Stimulated activated CD4-positive, alpha-beta T cell treated with anti-CD3 and anti-CD28 coated beads, TNF-alpha, amount 100 ng/mL, for 1 hour (primary cell): ENCODE measurements at regions not wholly inside any gene's neighbourhood (a gene's known extent, or its start where the extent isn't known, plus 50 kb on each side); places are given as distances from the start of the nearest gene placed in this dataset.

Experiments
- DNase-seq, 3 donors: peaks; one replicate each; pipeline ENCODE4 v3.0.0-alpha.2; 2020; ENCODE audit warnings: low read depth in 3 of 3, low spot score in 1 of 3

GRCh38 chr9:129368444-129368978 is 190.4 kb upstream of the IER5L start:
- DNase-seq = no peak

DNA sequence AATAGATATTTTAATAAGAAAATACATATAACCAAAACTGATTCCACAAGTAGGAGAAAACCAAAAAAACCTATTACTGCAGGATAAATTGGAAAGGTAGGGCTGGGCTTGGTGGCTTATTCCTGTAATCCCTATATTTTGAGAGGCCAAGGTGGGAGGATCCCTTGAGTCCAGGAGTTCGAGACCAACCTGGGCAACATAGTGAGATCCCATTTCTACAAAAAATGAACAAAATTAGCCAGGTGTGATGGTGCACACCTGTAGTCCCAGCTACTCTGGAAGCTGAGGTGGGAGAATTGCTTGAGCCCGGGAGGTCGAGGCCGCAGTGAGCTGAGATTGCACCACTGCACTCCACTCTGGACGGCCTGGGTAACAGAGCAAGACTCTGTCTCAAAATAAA is 189.2 kb upstream of the IER5L start:
- no peak for DNase-seq

- DNase-seq = no peak
Observed at GRCh38 chr9:129365196-129365595, 187.1 kb upstream of the IER5L start.

GRCh38 chr9:129363216-129363873 is 185.3 kb upstream of the IER5L start:
- no peak for DNase-seq

- DNase-seq = no peak
Observed at GRCh38 chr9:129362287-129363000, 184.4 kb upstream of the IER5L start.

DNA sequence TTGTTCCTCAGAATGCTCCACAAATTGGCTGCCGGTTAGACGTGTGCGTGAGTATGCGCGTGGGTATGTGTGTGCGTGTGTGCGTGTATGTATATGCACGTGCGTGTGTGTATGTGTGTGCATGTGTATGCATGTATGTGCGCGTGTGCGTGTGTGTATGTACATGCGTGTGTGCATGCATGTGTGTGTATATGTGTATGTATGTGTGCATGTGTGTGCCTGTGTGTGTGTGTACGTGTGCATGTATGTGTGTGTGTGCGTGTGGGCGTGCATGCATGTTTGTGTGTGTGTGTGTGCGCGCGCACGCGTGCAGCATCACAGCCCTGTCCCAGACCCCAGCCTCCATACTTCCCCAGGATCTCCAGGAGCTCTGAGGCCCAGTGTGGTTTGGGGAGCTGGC is 183.1 kb upstream of the IER5L start:
- no peak for DNase-seq

DNA sequence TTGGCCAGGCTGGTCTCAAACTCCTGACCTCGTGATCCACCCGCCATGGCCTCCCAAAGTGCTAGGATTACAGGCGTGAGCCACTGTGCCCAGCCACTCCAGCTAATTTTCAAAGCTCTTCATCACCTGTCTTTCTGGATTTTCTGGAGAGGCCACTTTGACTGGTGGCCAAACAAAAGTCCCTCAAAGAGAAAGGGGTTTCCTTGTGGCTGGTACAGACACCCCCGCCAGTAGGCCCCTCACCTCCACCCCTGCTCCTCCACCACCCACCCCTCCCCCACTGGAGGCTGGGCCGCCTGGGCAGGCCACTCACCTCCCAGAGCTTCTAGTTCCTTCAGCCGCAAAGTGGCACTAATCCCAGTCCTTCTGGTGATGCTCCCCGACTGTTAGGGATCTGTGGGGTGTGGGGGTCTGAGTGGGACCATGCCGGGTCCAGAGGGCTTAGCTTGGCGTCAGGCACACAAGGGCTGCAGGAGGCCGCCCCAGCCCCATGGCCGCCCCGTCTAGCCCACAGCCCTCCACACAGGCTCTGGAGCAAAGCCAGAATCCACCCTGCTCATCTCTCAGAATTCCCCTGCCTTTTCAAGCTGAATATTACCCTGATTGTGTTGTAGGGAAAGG is 182.0 kb upstream of the IER5L start:
- DNase-seq = no peak

GRCh38 chr9:129359162-129359811 is 181.2 kb upstream of the IER5L start:
- no peak for DNase-seq

DNA sequence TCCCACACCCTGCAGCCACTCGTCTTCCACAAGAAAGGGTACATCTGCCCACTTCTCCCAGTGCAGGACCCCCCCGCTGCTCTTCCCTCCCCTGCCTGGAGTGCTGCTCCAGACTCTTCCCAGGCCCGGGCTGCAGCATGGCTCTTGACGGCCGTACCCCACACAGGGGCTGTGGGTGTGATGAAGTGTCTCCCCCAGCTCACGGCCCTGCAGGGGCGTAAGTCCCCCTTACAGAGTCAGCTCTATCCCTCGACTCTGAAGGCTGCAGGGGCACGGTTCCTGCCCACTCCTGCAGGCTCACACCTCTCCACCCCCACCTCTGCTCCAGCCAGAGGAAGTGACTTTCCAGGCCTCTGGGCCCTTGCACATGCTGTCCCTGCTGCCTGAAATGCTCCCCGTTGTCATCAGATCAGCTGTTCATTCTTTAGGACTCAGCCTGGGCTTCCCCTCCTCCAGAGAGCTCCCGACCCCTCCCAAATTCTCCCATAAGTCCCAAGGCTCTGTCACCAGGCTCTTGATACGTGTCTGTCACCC is 180.6 kb upstream of the IER5L start:
- DNase-seq = no peak

GRCh38 chr9:129357773-129358245 is 179.7 kb upstream of the IER5L start:
- DNase-seq = no peak

DNA sequence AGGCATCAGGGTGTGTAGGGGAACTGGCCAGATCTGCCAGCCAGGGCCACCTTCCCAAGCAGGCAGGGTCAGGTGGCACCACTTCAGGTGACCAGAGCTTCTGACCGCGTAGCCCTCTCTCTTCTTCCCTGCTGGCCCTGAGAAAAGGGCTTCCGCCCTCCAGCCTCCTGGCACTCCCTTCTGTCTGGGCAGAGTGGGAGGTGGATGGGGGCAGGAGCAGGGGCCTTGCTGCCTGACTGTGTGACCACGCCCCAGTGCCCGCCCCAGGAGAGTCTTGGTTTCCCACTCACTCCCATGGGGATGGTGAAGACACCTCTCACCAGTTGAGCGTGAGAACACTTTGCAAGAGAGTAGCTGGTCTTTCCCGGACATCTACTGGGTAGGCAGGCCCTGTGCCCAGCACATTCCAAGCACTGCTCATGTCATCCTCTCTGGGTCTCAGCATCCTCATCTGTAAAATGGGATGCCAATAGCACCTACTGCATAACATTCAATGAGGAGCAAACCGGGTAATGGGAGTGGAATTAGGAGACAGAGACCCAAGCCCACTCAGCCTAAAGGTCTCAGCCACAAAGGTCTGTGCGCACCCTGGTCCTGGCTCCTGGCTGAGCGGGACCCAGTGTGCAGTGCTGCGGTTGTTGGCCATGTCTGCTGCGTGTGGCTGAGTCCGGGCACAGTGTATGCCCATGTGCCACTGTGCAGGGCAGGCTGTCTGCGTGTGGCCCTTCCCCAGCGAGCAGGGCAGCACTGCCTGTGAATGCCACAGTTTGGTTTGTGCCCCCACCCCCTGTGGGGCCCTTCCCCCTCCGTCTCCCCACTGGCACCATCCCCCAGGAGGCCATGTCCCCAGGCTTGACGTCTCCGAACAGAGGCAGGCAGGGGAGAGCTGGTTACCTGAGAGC is 179.1 kb upstream of the IER5L start:
- no peak for DNase-seq

GRCh38 chr9:129355631-129356030 is 177.6 kb upstream of the IER5L start:
- DNase-seq = no peak

- no peak for DNase-seq
Observed at GRCh38 chr9:129354498-129354897, 176.4 kb upstream of the IER5L start.

DNA sequence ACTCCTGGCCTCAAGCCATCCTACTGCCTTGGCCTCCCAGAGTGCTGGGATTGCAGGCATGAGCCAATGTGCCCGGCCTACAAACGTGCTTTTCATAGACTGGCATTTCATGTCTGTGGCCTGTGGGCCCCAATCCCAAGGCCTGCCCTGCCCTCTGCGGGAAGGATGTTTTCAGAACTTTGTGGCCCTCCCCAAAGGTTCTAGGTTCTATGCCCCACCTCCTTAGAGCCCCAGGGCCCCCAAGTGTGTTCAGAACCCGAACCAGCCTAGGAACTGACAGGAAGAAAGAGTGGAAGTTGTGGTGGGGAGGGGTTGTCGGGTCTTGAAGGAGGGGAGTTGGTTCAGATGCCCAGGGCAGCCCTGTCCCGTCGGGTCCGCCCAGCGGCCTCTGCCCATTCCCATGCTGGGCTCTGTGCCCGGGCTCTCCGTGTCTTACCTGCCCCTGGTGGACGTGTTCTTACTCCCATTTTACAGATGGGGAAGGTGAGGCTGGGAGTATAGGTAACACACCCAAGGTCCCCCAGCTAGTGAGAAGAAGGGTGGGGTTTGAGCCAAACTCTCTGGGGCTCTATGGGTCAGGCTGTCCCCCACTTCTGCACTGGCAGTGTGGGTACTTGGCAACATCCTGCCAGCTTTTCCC is 175.8 kb upstream of the IER5L start:
- DNase-seq = no peak

DNA sequence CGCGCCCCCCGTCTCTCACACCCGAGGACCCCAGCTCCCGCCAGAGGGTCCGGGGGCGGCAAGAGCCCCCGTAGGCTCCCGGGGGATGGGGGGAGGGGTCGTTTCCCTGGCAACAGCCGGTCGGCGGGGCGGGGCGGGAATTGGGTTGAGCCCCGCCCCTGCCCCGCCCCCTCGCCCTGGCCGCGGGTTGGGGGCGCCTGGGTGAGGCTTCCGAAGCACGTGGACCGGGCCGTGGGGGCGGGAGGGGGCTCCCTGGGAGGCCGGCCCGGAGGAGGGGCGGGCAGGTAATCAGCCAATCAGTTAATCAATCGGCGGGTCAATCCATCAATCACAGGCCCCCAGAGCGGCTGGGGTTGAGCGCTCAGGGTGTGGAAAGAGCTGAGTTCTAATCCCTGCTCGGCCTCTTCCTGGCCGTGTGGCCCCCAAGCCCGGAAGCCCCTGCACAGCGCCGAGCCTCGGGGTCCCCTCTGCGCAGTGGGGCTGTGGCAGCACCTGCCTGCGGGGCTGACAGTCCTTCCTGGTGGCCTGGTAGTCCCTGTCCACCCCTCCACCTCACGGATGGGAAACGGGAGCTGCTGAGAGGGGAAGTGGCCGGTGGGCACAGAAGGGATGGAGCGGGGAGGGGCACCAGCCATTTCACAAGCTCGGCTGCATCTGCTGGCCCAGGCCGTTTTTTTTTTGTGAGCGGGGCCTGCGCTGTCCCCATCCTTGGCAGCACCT is 174.2 kb upstream of the IER5L start:
- no peak for DNase-seq

GRCh38 chr9:129351642-129352145 is 173.6 kb upstream of the IER5L start:
- DNase-seq = no peak

DNA sequence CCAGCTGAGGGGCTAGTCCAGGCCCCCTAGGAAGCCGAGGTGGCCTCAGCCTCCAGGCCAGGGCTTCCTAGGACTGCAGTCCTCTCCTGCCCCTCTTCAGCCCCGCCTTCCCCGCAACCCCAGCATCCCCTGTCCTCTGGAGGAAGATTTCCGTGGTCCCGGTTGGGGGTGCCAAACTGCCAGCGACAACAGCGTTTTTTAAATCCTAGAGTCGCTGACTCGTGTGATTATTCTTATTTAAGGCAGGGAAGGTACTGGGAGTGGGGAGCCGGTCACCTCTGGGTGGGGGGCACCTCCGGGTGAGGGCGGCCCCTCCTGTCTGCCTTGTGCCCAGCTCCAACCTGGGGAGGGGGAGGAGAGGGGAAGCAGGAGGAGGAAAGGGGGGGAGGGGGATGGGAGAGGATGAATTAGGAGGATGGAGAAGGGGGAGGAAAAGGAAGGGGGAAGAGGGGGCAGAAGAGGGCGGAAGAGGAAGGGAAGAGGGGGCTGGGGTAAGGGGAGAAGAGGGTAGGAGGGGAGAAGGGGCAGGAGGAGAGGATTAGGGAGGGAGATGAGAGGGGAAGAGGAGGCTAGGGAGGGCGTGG is 173.1 kb upstream of the IER5L start:
- no peak for DNase-seq

- DNase-seq = no peak
Observed at GRCh38 chr9:129350143-129350935, 172.3 kb upstream of the IER5L start.
